Choroid plexus epithelial cell (primary cell): ENCODE measurements at regions not wholly inside any gene's neighbourhood (a gene's known extent, or its start where the extent isn't known, plus 50 kb on each side); places are given as distances from the start of the nearest gene placed in this dataset.

Source experiments
- DNase-seq: peaks from one replicate; pipeline ENCODE4 v3.0.0-alpha.2; 2010; ENCODE audit warnings: low read depth
- H3K4me3 ChIP-seq: 2 replicates; pipeline ENCODE4 v1.5.1; 2011; ENCODE audit warnings: low read depth, mild to moderate bottlenecking, control low read depth, low read length, moderate library complexity
- CTCF ChIP-seq: conservative IDR thresholded peaks from 2 replicates; pipeline ENCODE4 v1.5.1; 2011; ENCODE audit warnings: low read depth, mild to moderate bottlenecking, control low read depth, inconsistent platforms, low read length, moderate library complexity

GRCh38 chr4:156018383-156018782 lies 64.7 kb upstream of the CTSO start:
- DNase-seq: no peak
- no peak for TF ChIP-seq CTCF

GRCh38 chr4:156015781-156016180 lies 62.1 kb upstream of the CTSO start:
- DNase-seq: no peak
- no peak overlapping the region for H3K4me3 ChIP-seq
- TF ChIP-seq CTCF: no peak

More at GRCh38 chr4:156018383-156018782, 64.7 kb upstream of the CTSO start:
- H3K4me3 ChIP-seq: no peak overlapping the region

GRCh38 chr4:156006192-156006591 lies 52.5 kb upstream of the CTSO start:
- TF ChIP-seq CTCF: no peak
- H3K4me3 ChIP-seq: no peak overlapping the region
- DNase-seq: no peak
